Neural cell (in vitro differentiated cells): ENCODE measurements at regions not wholly inside any gene's neighbourhood (a gene's known extent, or its start where the extent isn't known, plus 50 kb on each side); places are given as distances from the start of the nearest gene placed in this dataset.

Source experiments
- H2AFZ ChIP-seq: fragments of 200-600, 300-800 bp; sonication (generic), shearing (Covaris generic); 2 replicates; pipeline ENCODE4 v1.6.0; 2014; ENCODE audit warnings: low read depth, mild to moderate bottlenecking, antibody characterized with exemption, low read length, moderate library complexity
- H3F3A ChIP-seq: fragments of 200-600 bp; shearing (Covaris generic); 2 replicates; pipeline ENCODE4 v1.6.1; 2016; ENCODE audit warnings: mild to moderate bottlenecking, moderate library complexity, mixed read lengths, antibody characterized with exemption, low read length; ENCODE audit not compliant: insufficient read depth, poor library complexity, severe bottlenecking
- H3K27ac ChIP-seq: fragments of 200-600, 300-800 bp; sonication (generic), shearing (Covaris generic); 2 replicates; pipeline ENCODE4 v1.5.1; 2014; ENCODE audit warnings: mild to moderate bottlenecking, low read length, moderate library complexity
- H3K27me3 ChIP-seq: fragments of 300-800, 200-600 bp; sonication (generic), shearing (Covaris generic); 2 replicates; pipeline ENCODE4 v1.6.0; 2014; ENCODE audit warnings: mild to moderate bottlenecking, low read depth, low read length, moderate library complexity; ENCODE audit not compliant: insufficient read depth
- H3K36me3 ChIP-seq: fragments of 300-800, 200-600 bp; sonication (generic), shearing (Covaris generic); 2 replicates; pipeline ENCODE4 v1.5.1; 2014; ENCODE audit warnings: mild to moderate bottlenecking, antibody characterized with exemption, low read length, moderate library complexity; ENCODE audit not compliant: insufficient read depth
- H3K4me2 ChIP-seq: fragments of 300-800, 200-600 bp; sonication (generic), shearing (Covaris generic); 2 replicates; pipeline ENCODE4 v1.6.0; 2014; ENCODE audit warnings: mild to moderate bottlenecking, low read length
- H3K4me3 ChIP-seq: fragments of 300-800, 200-600 bp; sonication (generic), shearing (Covaris generic); 2 replicates; pipeline ENCODE4 v1.5.1; 2014; ENCODE audit warnings: mild to moderate bottlenecking, low read length, moderate library complexity
- H3K79me2 ChIP-seq: fragments of 200-600 bp; shearing (Covaris generic); replicated peaks from 2 replicates; pipeline ENCODE4 v1.6.0; 2014; ENCODE audit warnings: mild to moderate bottlenecking, low read length, moderate library complexity; ENCODE audit not compliant: insufficient read depth
- H3K9ac ChIP-seq: fragments of 300-800, 200-600 bp; sonication (generic), shearing (Covaris generic); 2 replicates; pipeline ENCODE4 v1.6.1; 2016; ENCODE audit warnings: mild to moderate bottlenecking, low read length, mixed read lengths
- H3K9me2 ChIP-seq: fragments of 200-600 bp; shearing (Covaris generic); 2 replicates; pipeline ENCODE4 v1.6.1; 2016; ENCODE audit warnings: mild to moderate bottlenecking, low read length, mixed read lengths; ENCODE audit not compliant: insufficient read depth
- H3K9me3 ChIP-seq: fragments of 200-600, 300-800 bp; sonication (generic), shearing (Covaris generic); 2 replicates; pipeline ENCODE4 v1.6.1; 2016; ENCODE audit warnings: mild to moderate bottlenecking, mixed run types, low read length, moderate library complexity, mixed read lengths
- H4K20me1 ChIP-seq: fragments of 200-600 bp; shearing (Covaris generic); 2 replicates; pipeline ENCODE4 v1.6.1; 2016; ENCODE audit warnings: mild to moderate bottlenecking, mixed run types; ENCODE audit not compliant: insufficient read depth
- EP300 ChIP-seq: fragments of 450-650 bp; conservative IDR thresholded peaks from 2 replicates; pipeline ENCODE4 v1.6.1; 2014; ENCODE audit warnings: antibody characterized with exemption, mild to moderate bottlenecking, moderate library complexity; ENCODE audit not compliant: poor library complexity, severe bottlenecking
- EZH2 ChIP-seq: fragments of 200-600, 300-800 bp; shearing (Covaris generic), sonication (generic); IDR thresholded peaks from 2 replicates; pipeline ENCODE4 v1.6.1; 2014; ENCODE audit warnings: antibody characterized with exemption, low read length, borderline replicate concordance, mild to moderate bottlenecking; ENCODE audit not compliant: insufficient read depth, poor library complexity, severe bottlenecking
- MXI1 ChIP-seq: fragments of 450-650 bp; conservative IDR thresholded peaks from 2 replicates; pipeline ENCODE4 v1.6.1; 2014; ENCODE audit warnings: antibody characterized with exemption, mild to moderate bottlenecking; ENCODE audit not compliant: poor library complexity, severe bottlenecking
- POLR2AphosphoS5 ChIP-seq: IDR thresholded peaks from 2 replicates; pipeline ENCODE4 v1.6.1; 2012
- RAD21 ChIP-seq: fragments of 450-650 bp; conservative IDR thresholded peaks from 2 replicates; pipeline ENCODE4 v1.6.1; 2014; ENCODE audit warnings: antibody characterized with exemption, mild to moderate bottlenecking, moderate library complexity
- REST ChIP-seq: IDR thresholded peaks from 2 replicates; pipeline ENCODE4 v1.6.1; 2012; ENCODE audit warnings: borderline replicate concordance
- SMC3 ChIP-seq: fragments of 450-650 bp; conservative IDR thresholded peaks from 2 replicates; pipeline ENCODE4 v1.6.1; 2014; ENCODE audit warnings: antibody characterized with exemption, mild to moderate bottlenecking, moderate library complexity; ENCODE audit not compliant: poor library complexity
- TAF1 ChIP-seq: IDR thresholded peaks from 2 replicates; pipeline ENCODE4 v1.6.1; 2012; ENCODE audit warnings: low read depth
- TF ChIP-seq, protein P1 (sequence below): fragments of 450-650 bp; IDR thresholded peaks from 2 replicates; pipeline ENCODE4 v1.5.1; 2014; ENCODE audit warnings: antibody characterized with exemption, mild to moderate bottlenecking, moderate library complexity; ENCODE audit not compliant: poor library complexity, severe bottlenecking

GRCh38 chr4:188949596-188949995 is 810.4 kb downstream of the TRIML1 start:
- Histone ChIP-seq H3K27me3 (no peaks in the 10 kb centered on the region), H3F3A (no peaks in the 10 kb centered on the region), H3K9me3 (no peaks in the 10 kb centered on the region), H3K4me2 (no peak overlapping the region), H3K4me3 (no peak overlapping the region), H3K9me2 (no peaks in the 10 kb centered on the region), H3K27ac (no peak overlapping the region), H3K79me2 (no peaks in the 10 kb centered on the region), H3K36me3 (no peaks in the 10 kb centered on the region), H3K9ac (no peak overlapping the region), H4K20me1 (no peaks in the 10 kb centered on the region), H2AFZ (no peak overlapping the region)
- TF ChIP-seq TAF1 = no peak
- peak; percentile 24 for TF ChIP-seq SMC3
- TF ChIP-seq, protein P1, sequence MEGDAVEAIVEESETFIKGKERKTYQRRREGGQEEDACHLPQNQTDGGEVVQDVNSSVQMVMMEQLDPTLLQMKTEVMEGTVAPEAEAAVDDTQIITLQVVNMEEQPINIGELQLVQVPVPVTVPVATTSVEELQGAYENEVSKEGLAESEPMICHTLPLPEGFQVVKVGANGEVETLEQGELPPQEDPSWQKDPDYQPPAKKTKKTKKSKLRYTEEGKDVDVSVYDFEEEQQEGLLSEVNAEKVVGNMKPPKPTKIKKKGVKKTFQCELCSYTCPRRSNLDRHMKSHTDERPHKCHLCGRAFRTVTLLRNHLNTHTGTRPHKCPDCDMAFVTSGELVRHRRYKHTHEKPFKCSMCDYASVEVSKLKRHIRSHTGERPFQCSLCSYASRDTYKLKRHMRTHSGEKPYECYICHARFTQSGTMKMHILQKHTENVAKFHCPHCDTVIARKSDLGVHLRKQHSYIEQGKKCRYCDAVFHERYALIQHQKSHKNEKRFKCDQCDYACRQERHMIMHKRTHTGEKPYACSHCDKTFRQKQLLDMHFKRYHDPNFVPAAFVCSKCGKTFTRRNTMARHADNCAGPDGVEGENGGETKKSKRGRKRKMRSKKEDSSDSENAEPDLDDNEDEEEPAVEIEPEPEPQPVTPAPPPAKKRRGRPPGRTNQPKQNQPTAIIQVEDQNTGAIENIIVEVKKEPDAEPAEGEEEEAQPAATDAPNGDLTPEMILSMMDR = peak; percentile 35
- TF ChIP-seq REST = no peak
- TF ChIP-seq POLR2AphosphoS5 = no peak
- TF ChIP-seq EZH2 = no peak
- no peak for TF ChIP-seq MXI1
- peak; percentile 52 for TF ChIP-seq RAD21
- no peak for TF ChIP-seq EP300

DNA sequence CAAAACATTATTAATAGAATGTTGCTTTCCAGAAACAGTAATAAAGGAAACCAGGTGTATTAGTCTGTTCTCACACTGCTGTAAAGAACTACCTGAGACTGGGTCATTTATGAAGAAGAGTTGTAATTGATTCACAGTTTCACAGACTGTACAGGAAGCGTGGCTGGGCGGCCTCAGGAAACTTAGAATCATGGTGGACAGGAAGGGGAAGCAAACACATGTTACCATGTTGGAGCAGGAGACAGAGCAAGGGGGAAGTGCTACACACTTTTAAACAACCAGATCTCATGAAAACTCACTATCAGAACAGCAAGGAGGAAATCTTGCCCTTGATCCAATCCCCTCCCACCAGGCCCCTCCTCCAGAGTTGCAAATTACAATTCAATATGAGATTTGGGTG is 815.8 kb downstream of the TRIML1 start:
- Histone ChIP-seq H3K4me3 (no peak overlapping the region), H4K20me1 (no peaks in the 10 kb centered on the region), H3K9me2 (no peaks in the 10 kb centered on the region), H3K79me2 (no peaks in the 10 kb centered on the region), H3K27ac (no peak overlapping the region), H3K36me3 (no peaks in the 10 kb centered on the region), H3F3A (no peaks in the 10 kb centered on the region), H3K4me2 (no peak overlapping the region), H3K9ac (no peak overlapping the region), H3K9me3 (no peaks in the 10 kb centered on the region), H3K27me3 (no peaks in the 10 kb centered on the region), H2AFZ (no peak overlapping the region)
- no peak for TF ChIP-seq RAD21
- TF ChIP-seq EZH2 = no peak
- no peak for TF ChIP-seq EP300
- TF ChIP-seq TAF1 = no peak

- no peaks in the 10 kb centered on the region for H3K79me2 ChIP-seq
- no peaks in the 10 kb centered on the region for H4K20me1 ChIP-seq
- no peak overlapping the region for H2AFZ ChIP-seq
- no peak overlapping the region for H3K4me3 ChIP-seq
- H3F3A ChIP-seq = no peaks in the 10 kb centered on the region
- H3K9me3 ChIP-seq = no peaks in the 10 kb centered on the region
- TF ChIP-seq MXI1 (no peak), RAD21 (no peak), EZH2 (no peak), REST (no peak), SMC3 (no peak), TAF1 (no peak), POLR2AphosphoS5 (no peak), EP300 (no peak)
- TF ChIP-seq, protein P1 = no peak
- no peaks in the 10 kb centered on the region for H3K27me3 ChIP-seq
- no peak overlapping the region for H3K9ac ChIP-seq
- H3K27ac ChIP-seq = no peak overlapping the region
- H3K9me2 ChIP-seq = no peaks in the 10 kb centered on the region
- H3K4me2 ChIP-seq = no peak overlapping the region
- no peaks in the 10 kb centered on the region for H3K36me3 ChIP-seq
These were observed 817.3 kb downstream of the TRIML1 start for GRCh38 chr4:188956566-188956965.
